Heart left ventricle (tissue), 16 donors: ENCODE measurements at regions not wholly inside any gene's neighbourhood (a gene's known extent, or its start where the extent isn't known, plus 50 kb on each side); places are given as distances from the start of the nearest gene placed in this dataset.

ENCODE experiments used
- ATAC-seq, 4 donors: fragments of 200-7000 bp; cut with Tn5 transposase; one replicate each; pipeline ENCODE4 v1.9.1; 2020 to 2022; ENCODE audit warnings: moderate library complexity in 4 of 4, mild to moderate bottlenecking in 3 of 4, moderate number of reproducible peaks in 1 of 4
- DNase-seq, 5 donors: peaks; one replicate each; pipeline ENCODE4 v3.0.0-alpha.2; 2020
- H3K27ac ChIP-seq, 12 donors: fragments of 200-600 bp; sonication (generic) in 4 of 12; one replicate each; pipeline versions ENCODE4 v1.5.0 to v1.8.0; 2016 to 2022; ENCODE audit warnings: mild to moderate bottlenecking in 2 of 12
- H3K27me3 ChIP-seq, 9 donors: fragments of 200-600 bp; sonication (generic) in 2 of 9; one replicate each; pipeline versions ENCODE4 v1.5.1 to v1.8.0; 2016 to 2022; ENCODE audit warnings: mild to moderate bottlenecking in 3 of 9
- H3K36me3 ChIP-seq, 9 donors: fragments of 200-600 bp; sonication (generic) in 2 of 9; one replicate each; pipeline versions ENCODE4 v1.5.0 to v1.8.0; 2018 to 2022; ENCODE audit warnings: mild to moderate bottlenecking in 2 of 9
- H3K4me1 ChIP-seq, 12 donors: fragments of 200-600 bp; sonication (generic) in 4 of 12; one replicate each; pipeline versions ENCODE4 v1.5.0 to v1.8.0; 2016 to 2022; ENCODE audit warnings: mild to moderate bottlenecking in 3 of 12
- H3K4me3 ChIP-seq, 12 donors: fragments of 200-600 bp; sonication (generic) in 4 of 12; one replicate each; pipeline versions ENCODE4 v1.5.0 to v1.8.0; 2017 to 2022; ENCODE audit warnings: mild to moderate bottlenecking in 9 of 12, moderate library complexity in 4 of 12
- H3K9me3 ChIP-seq, 12 donors: fragments of 200-600 bp; sonication (generic) in 4 of 12; one replicate each; pipeline versions ENCODE4 v1.5.0 to v1.8.0; 2016 to 2022; ENCODE audit warnings: mild to moderate bottlenecking in 1 of 12
- CTCF ChIP-seq, 12 donors: fragments of 200-600 bp; sonication (generic) in 4 of 12; IDR thresholded peaks; one replicate each; pipeline versions ENCODE4 v1.5.0 to v1.8.0; 2018 to 2022; ENCODE audit warnings: antibody characterized with exemption in 12 of 12, mild to moderate bottlenecking in 5 of 12
- POLR2A ChIP-seq, 2 donors: fragments of 450-650 bp; IDR thresholded peaks; one replicate each; pipeline ENCODE4 v1.6.1; 2017; ENCODE audit warnings: antibody characterized with exemption in 2 of 2, mild to moderate bottlenecking in 2 of 2, moderate library complexity in 2 of 2
- WGBS, 4 donors: extraction: QIAGEN DNeasy Blood & Tissue Kit in 2 of 4; methylation state at CpG; one replicate each; pipeline versions ENCODE4 v1.1.5 to v1.1.7; 2013 to 2018; 5-methylcytosine and 5-hydroxymethylcytosine counted together
- intact Hi-C, 10 donors: fragments of 100-400 bp; cut with DNase I; formaldehyde crosslinking; loops; one replicate each; pipeline versions ENCODE4 v1.11.1 to v1.14.2; 2022
- donor health status: ischemic (EF 13 %, LVEDD 7.1; RV severe dilation, severe dysfunction).
- donor health status: healthy with polysubstance abuse.
- donor health status: DM: no; HTN: yes; CAD: no.
- donor health status: DM: no; HTN: no; CAD: no.
- donor health status: ischemic (EF 25% LVEDD 6.9; RV normal size, moderate dysfunction).
- donor health status: ischemic (EF 25% LVEDD 5.7; RV mildly dilated, moderate dysfunction).
- donor health status: healthy.
- donor health status: DM: yes; HTN: yes; CAD: no.
- donor health status: ischemic (EF 35%, LVEDD 5.7; RV mildly dilated, moderate dysfunction).
- donor health status: nonischemic (EF 11% LVEDD 7.7; RV severe dilation, severe dysfunction).
- donor health status: DM: yes; HTN: yes; CAD: no.
- donor health status: PGD.
- donor health status: ischemic (EF 29% LVEDD 5.4; RV normal size, mild dysfunction).
- donor health status: nonischemic (EF 23%, LVEDD 6.1; RV moderate dilation, normal function).

DNA sequence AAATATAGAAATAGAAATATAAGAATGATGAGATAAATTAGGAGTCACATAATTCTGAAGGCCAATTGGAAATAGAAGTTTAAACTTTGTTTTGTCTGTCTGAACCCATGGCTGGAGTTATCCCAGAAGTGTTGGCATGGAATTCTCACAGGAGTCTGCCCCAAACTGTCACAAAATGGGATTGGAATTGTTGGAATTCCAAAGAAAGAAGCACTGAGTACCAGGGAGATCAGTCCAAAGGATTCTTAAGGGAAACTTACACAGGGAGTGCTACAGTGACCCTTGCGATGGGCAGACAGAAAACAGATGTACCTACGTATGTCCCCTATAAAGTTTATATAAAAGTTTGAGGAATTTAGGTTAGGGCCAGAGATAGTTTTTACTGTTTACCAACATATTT, 1607.7 kb downstream of the ARAP2 start:
- H3K36me3 ChIP-seq, result no peaks in the 10 kb centered on the region
- WGBS, 4 donors, result 81 to 89% (median 85%) methylated on average over 2 of the region's 2 CpGs
- ATAC-seq (no peak), DNase-seq (no peak)
- peaks cover 0 to 22% (median 4%) of the 10 kb centered on the region in 12 donors for H3K9me3 ChIP-seq
- intact Hi-C loops, result no loop called here
- TF ChIP-seq CTCF (IDR thresholded peaks at IDR 0.05) (no peak), POLR2A (IDR thresholded peaks at IDR 0.05) (no peak)
- no peaks in the 10 kb centered on the region for H3K27me3 ChIP-seq
- no peaks in the 10 kb centered on the region for H3K4me1 ChIP-seq
- no peak overlapping the region for H3K4me3 ChIP-seq
- no peak overlapping the region for H3K27ac ChIP-seq

DNA sequence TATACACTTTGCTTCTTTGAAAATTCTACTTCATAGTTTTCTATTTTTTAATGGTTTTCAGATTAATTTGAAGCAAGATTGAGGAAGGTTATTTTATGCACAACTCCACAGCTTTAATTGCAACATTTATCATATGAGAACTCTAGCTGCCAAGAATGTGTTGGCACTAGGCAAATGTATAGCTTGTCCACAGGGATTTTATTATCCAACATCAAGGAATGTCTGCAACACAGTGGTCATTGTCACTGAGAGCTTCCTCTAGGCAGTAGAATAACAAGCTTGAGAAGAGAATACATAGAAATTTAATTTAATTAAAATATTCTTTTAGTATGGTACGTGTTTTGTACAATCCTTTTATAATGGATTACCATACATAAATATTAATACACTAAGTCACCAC, 1600.8 kb downstream of the ARAP2 start:
- Histone ChIP-seq H3K36me3 (no peaks in the 10 kb centered on the region), H3K9me3 (peaks cover 0 to 20% (median 2%) of the 10 kb centered on the region in 12 donors), H3K4me3 (no peak overlapping the region), H3K4me1 (no peaks in the 10 kb centered on the region), H3K27me3 (no peaks in the 10 kb centered on the region), H3K27ac (no peak overlapping the region)
- intact Hi-C loops, result no loop called here
- TF ChIP-seq CTCF (IDR thresholded peaks at IDR 0.05) (no peak), POLR2A (IDR thresholded peaks at IDR 0.05) (no peak)
- ATAC-seq (no peak), DNase-seq (no peak)
- 55 to 67% (median 57%) methylated on average over 1 of the region's 1 CpG for whole genome bisulfite sequencing, 4 donors

- ATAC-seq, result no peak
- Histone ChIP-seq H3K36me3 (no peaks in the 10 kb centered on the region), H3K4me1 (no peaks in the 10 kb centered on the region), H3K27me3 (no peaks in the 10 kb centered on the region), H3K27ac (no peak overlapping the region), H3K9me3 (peaks cover 0 to 20% (median 2%) of the 10 kb centered on the region in 12 donors), H3K4me3 (no peak overlapping the region)
- TF ChIP-seq POLR2A (IDR thresholded peaks at IDR 0.05) (no peak), CTCF (IDR thresholded peaks at IDR 0.05) (no peak)
- intact Hi-C loops, result no loop called here
- no peak for DNase-seq
- WGBS, 4 donors, result 59 to 67% (median 63%) methylated on average over 4 of the region's 4 CpGs
Observed at GRCh38 chr4:34644579-34645115, 1599.7 kb downstream of the ARAP2 start.

DNA sequence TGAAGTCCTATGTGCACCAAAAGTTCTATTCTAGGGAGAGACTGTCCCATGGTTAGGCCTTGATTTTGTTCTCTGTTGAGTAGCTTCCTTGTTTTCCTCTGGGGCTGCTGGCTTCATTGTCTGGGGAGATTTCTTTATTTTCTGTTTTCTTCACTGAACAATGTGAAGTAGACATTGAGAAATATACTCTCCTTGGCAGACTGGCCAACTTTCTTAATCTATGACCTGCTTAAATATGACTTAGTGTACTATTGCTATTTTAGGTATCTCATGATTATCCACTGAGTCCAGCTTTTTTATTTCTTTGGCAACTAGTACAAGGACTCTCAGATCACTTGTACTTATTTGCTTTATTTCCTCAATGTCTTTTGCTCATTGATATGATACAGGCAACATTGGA, 1594.6 kb downstream of the ARAP2 start:
- Histone ChIP-seq H3K36me3 (no peaks in the 10 kb centered on the region), H3K9me3 (no peaks in the 10 kb centered on the region), H3K27ac (no peak overlapping the region), H3K4me3 (no peak overlapping the region), H3K27me3 (no peaks in the 10 kb centered on the region), H3K4me1 (no peaks in the 10 kb centered on the region)
- DNase-seq, result no peak
- TF ChIP-seq POLR2A (IDR thresholded peaks at IDR 0.05) (no peak), CTCF (IDR thresholded peaks at IDR 0.05) (no peak)
- no peak for ATAC-seq
- intact Hi-C loops, result no loop called here
